ENCODE measurements at regions not wholly inside any gene's neighbourhood (a gene's known extent, or its start where the extent isn't known, plus 50 kb on each side); places are given as distances from the start of the nearest gene placed in this dataset.

- TF ChIP-seq CTCF (IDR thresholded peaks at IDR 0.05 in 8 of 11, conservative IDR thresholded peaks at IDR 0.05 in 3 of 11) (no peak), POLR2AphosphoS5 (IDR thresholded peaks at IDR 0.05) (no peak), POLR2A (IDR thresholded peaks at IDR 0.05) (no peak)
These were observed 389.5 kb downstream of the UQCRFS1 start for GRCh38 chr19:28823338-28823961.

Data from spleen (tissue), 7 donors.